ENCODE measurements at regions not wholly inside any gene's neighbourhood (a gene's known extent, or its start where the extent isn't known, plus 50 kb on each side); places are given as distances from the start of the nearest gene placed in this dataset.

- Histone ChIP-seq H3K27ac (peak overlapping the region; percentile 50 to 69), H3K4me1 (ENCODE audit: control insufficient read depth in 1 of 2, low read depth in 2 of 2) (peaks cover 14 to 28% of the 10 kb centered on the region in 2 donors)
- no peak for ATAC-seq (ENCODE audit: insufficient number of reproducible peaks, low FRiP score, low read depth)
These were observed 245.6 kb upstream of the RGS6 start for GRCh38 chr14:71686677-71687076.

GRCh38 chr14:71687166-71687831, 244.9 kb upstream of the RGS6 start:
- H3K36me3 ChIP-seq = no peaks in the 10 kb centered on the region
- H3K4me3 ChIP-seq = no peak overlapping the region
- TF ChIP-seq CTCF (IDR thresholded peaks at IDR 0.05) = no peak
- peaks cover 15 to 33% of the 10 kb centered on the region in 2 donors for H3K4me1 ChIP-seq (ENCODE audit: control insufficient read depth in 1 of 2, low read depth in 2 of 2)
- H3K9me3 ChIP-seq = no peaks in the 10 kb centered on the region
- H3K27me3 ChIP-seq (replicated peaks; ENCODE audit: insufficient read depth) = no peaks in the 10 kb centered on the region
- no peak for DNase-seq (ENCODE audit: low spot score)
- ATAC-seq (ENCODE audit: insufficient number of reproducible peaks, low FRiP score, low read depth) = no peak
- peak overlapping the region; percentile 50 to 69 for H3K27ac ChIP-seq

More at GRCh38 chr14:71686677-71687076, 245.6 kb upstream of the RGS6 start:
- no peaks in the 10 kb centered on the region for H3K36me3 ChIP-seq
- no peaks in the 10 kb centered on the region for H3K9me3 ChIP-seq
- no peaks in the 10 kb centered on the region for H3K27me3 ChIP-seq (replicated peaks; ENCODE audit: insufficient read depth)
- no peak for TF ChIP-seq CTCF (IDR thresholded peaks at IDR 0.05)
- no peak for DNase-seq (ENCODE audit: low spot score)
- no peak overlapping the region for H3K4me3 ChIP-seq

- Histone ChIP-seq H3K27me3 (replicated peaks; ENCODE audit: insufficient read depth) (no peaks in the 10 kb centered on the region), H3K27ac (peak overlapping the region; percentile 10 to 69), H3K4me1 (ENCODE audit: control insufficient read depth in 1 of 2, low read depth in 2 of 2) (peaks cover 26 to 45% of the 10 kb centered on the region in 2 donors), H3K4me3 (no peak overlapping the region), H3K9me3 (no peaks in the 10 kb centered on the region), H3K36me3 (no peaks in the 10 kb centered on the region)
- no peak for ATAC-seq (ENCODE audit: insufficient number of reproducible peaks, low FRiP score, low read depth)
- no peak for DNase-seq (ENCODE audit: low spot score)
- TF ChIP-seq CTCF (IDR thresholded peaks at IDR 0.05) = no peak
These were observed 243.7 kb upstream of the RGS6 start for GRCh38 chr14:71688576-71688975.

GRCh38 chr14:71690478-71690877, 241.8 kb upstream of the RGS6 start:
- Histone ChIP-seq H3K9me3 (no peaks in the 10 kb centered on the region), H3K4me1 (ENCODE audit: control insufficient read depth in 1 of 2, low read depth in 2 of 2) (peaks cover 28 to 55% of the 10 kb centered on the region in 2 donors), H3K27me3 (replicated peaks; ENCODE audit: insufficient read depth) (no peaks in the 10 kb centered on the region), H3K36me3 (no peaks in the 10 kb centered on the region), H3K27ac (no peak overlapping the region), H3K4me3 (no peak overlapping the region)
- ATAC-seq (ENCODE audit: insufficient number of reproducible peaks, low FRiP score, low read depth) (no peak), DNase-seq (ENCODE audit: low spot score) (no peak)
- no peak for TF ChIP-seq CTCF (IDR thresholded peaks at IDR 0.05)

- H3K27ac ChIP-seq = peak overlapping the region in 1 of 2 donors; percentile 59
- no peaks in the 10 kb centered on the region for H3K9me3 ChIP-seq
- no peak for TF ChIP-seq CTCF (IDR thresholded peaks at IDR 0.05)
- DNase-seq (ENCODE audit: low spot score) (no peak), ATAC-seq (ENCODE audit: insufficient number of reproducible peaks, low FRiP score, low read depth) (no peak)
- no peak overlapping the region for H3K4me3 ChIP-seq
- no peaks in the 10 kb centered on the region for H3K36me3 ChIP-seq
- no peaks in the 10 kb centered on the region for H3K27me3 ChIP-seq (replicated peaks; ENCODE audit: insufficient read depth)
- H3K4me1 ChIP-seq (ENCODE audit: control insufficient read depth in 1 of 2, low read depth in 2 of 2) = peaks cover 22 to 54% of the 10 kb centered on the region in 2 donors
These were observed 239.7 kb upstream of the RGS6 start for GRCh38 chr14:71692496-71692895.
